ENCODE measurements at regions not wholly inside any gene's neighbourhood (a gene's known extent, or its start where the extent isn't known, plus 50 kb on each side); places are given as distances from the start of the nearest gene placed in this dataset.

GRCh38 chr5:165327631-165328030 lies 1822.2 kb downstream of the MAT2B start:
- no peaks in the 10 kb centered on the region for H3K36me3 ChIP-seq (ENCODE audit: control insufficient read depth, insufficient read depth, low read length)
- no peak for DNase-seq (ENCODE audit: extremely low read depth, insufficient read length)
- no peak for TF ChIP-seq CTCF (IDR thresholded peaks at IDR 0.05; ENCODE audit: insufficient read depth, low read length, poor library complexity, severe bottlenecking)
- H3K4me3 ChIP-seq (replicated peaks; ENCODE audit: low read depth, low read length): no peak overlapping the region
- no peaks in the 10 kb centered on the region for H3K27me3 ChIP-seq (replicated peaks; ENCODE audit: control insufficient read depth, insufficient read depth, low read length)

- TF ChIP-seq CTCF (IDR thresholded peaks at IDR 0.05; ENCODE audit: insufficient read depth, low read length, poor library complexity, severe bottlenecking): no peak
- Histone ChIP-seq H3K36me3 (ENCODE audit: control insufficient read depth, insufficient read depth, low read length) (no peaks in the 10 kb centered on the region), H3K27me3 (replicated peaks; ENCODE audit: control insufficient read depth, insufficient read depth, low read length) (no peaks in the 10 kb centered on the region), H3K4me3 (replicated peaks; ENCODE audit: low read depth, low read length) (no peak overlapping the region)
- DNase-seq (ENCODE audit: extremely low read depth, insufficient read length): no peak
Measured at GRCh38 chr5:165328846-165329245, 1823.4 kb downstream of the MAT2B start.

GRCh38 chr5:165333623-165334022 lies 1828.2 kb downstream of the MAT2B start:
- no peak for DNase-seq (ENCODE audit: extremely low read depth, insufficient read length)
- H3K36me3 ChIP-seq (ENCODE audit: control insufficient read depth, insufficient read depth, low read length): no peaks in the 10 kb centered on the region
- H3K4me3 ChIP-seq (replicated peaks; ENCODE audit: low read depth, low read length): no peak overlapping the region
- no peaks in the 10 kb centered on the region for H3K27me3 ChIP-seq (replicated peaks; ENCODE audit: control insufficient read depth, insufficient read depth, low read length)
- no peak for TF ChIP-seq CTCF (IDR thresholded peaks at IDR 0.05; ENCODE audit: insufficient read depth, low read length, poor library complexity, severe bottlenecking)

GRCh38 chr5:165334201-165334600 lies 1828.8 kb downstream of the MAT2B start:
- no peak for TF ChIP-seq CTCF (IDR thresholded peaks at IDR 0.05; ENCODE audit: insufficient read depth, low read length, poor library complexity, severe bottlenecking)
- no peak for DNase-seq (ENCODE audit: extremely low read depth, insufficient read length)
- Histone ChIP-seq H3K4me3 (replicated peaks; ENCODE audit: low read depth, low read length) (no peak overlapping the region), H3K36me3 (ENCODE audit: control insufficient read depth, insufficient read depth, low read length) (no peaks in the 10 kb centered on the region), H3K27me3 (replicated peaks; ENCODE audit: control insufficient read depth, insufficient read depth, low read length) (no peaks in the 10 kb centered on the region)

- Histone ChIP-seq H3K27me3 (replicated peaks; ENCODE audit: control insufficient read depth, insufficient read depth, low read length) (no peaks in the 10 kb centered on the region), H3K4me3 (replicated peaks; ENCODE audit: low read depth, low read length) (no peak overlapping the region), H3K36me3 (ENCODE audit: control insufficient read depth, insufficient read depth, low read length) (no peaks in the 10 kb centered on the region)
- no peak for TF ChIP-seq CTCF (IDR thresholded peaks at IDR 0.05; ENCODE audit: insufficient read depth, low read length, poor library complexity, severe bottlenecking)
- no peak for DNase-seq (ENCODE audit: extremely low read depth, insufficient read length)
Measured at GRCh38 chr5:165349735-165350134, 1844.3 kb downstream of the MAT2B start.

- no peak overlapping the region for H3K4me3 ChIP-seq (replicated peaks; ENCODE audit: low read depth, low read length)
- no peaks in the 10 kb centered on the region for H3K27me3 ChIP-seq (replicated peaks; ENCODE audit: control insufficient read depth, insufficient read depth, low read length)
- TF ChIP-seq CTCF (IDR thresholded peaks at IDR 0.05; ENCODE audit: insufficient read depth, low read length, poor library complexity, severe bottlenecking): no peak
- no peaks in the 10 kb centered on the region for H3K36me3 ChIP-seq (ENCODE audit: control insufficient read depth, insufficient read depth, low read length)
- no peak for DNase-seq (ENCODE audit: extremely low read depth, insufficient read length)
Measured at GRCh38 chr5:165351342-165351741, 1845.9 kb downstream of the MAT2B start.
